Vagina (tissue), 2 donors: ENCODE measurements at regions not wholly inside any gene's neighbourhood (a gene's known extent, or its start where the extent isn't known, plus 50 kb on each side); places are given as distances from the start of the nearest gene placed in this dataset.
"Not testable (repeated sequence)": the region's sequence is repeated elsewhere in the genome, so short reads cannot be mapped to it uniquely, and the experiment has no call there.

Experiments used
- CTCF ChIP-seq, 3 experiments: fragments of 450-650 bp in 2 of 3; fragments of 200-600 bp in 1 of 3; sonication (generic) in 1 of 3; IDR thresholded peaks; one replicate each; pipeline ENCODE4 v1.5.1; 2017 to 2019; ENCODE audit warnings: antibody characterized with exemption in 3 of 3, mild to moderate bottlenecking in 2 of 3, moderate library complexity in 2 of 3
- POLR2A ChIP-seq, 2 donors: fragments of 450-650 bp; IDR thresholded peaks; one replicate each; pipeline ENCODE4 v1.6.1; 2017; ENCODE audit warnings: antibody characterized with exemption in 2 of 2, mild to moderate bottlenecking in 2 of 2, moderate library complexity in 2 of 2
- POLR2AphosphoS5 ChIP-seq, 2 donors: sonication (generic); formaldehyde crosslinking; IDR thresholded peaks; one replicate each; pipeline ENCODE4 v1.9.0; 2017; ENCODE audit warnings: antibody characterized with exemption in 2 of 2, mild to moderate bottlenecking in 2 of 2, low read depth in 1 of 2; ENCODE audit not compliant: insufficient read depth in 1 of 2

DNA sequence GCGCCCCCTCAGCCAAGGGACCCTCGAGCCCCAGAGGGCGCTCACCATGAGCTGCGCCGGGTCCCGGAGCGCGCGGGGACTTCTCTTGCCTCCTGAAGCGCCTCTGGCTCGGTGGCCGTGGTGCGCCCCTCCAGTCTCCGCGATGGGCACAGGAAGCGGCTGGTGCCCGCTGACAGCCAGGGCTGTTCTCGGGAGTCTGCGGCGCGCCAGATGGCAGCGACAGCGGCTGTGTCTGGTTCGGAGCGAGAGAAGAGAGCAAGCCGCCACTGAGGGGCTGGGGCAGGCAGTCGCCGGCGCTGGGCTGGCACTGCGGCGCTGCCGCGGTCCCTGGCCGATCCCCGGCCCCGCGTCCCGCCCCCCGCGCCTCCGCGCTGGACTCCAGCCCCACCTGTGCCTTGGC, 920.2 kb downstream of the RPIA start:
- TF ChIP-seq POLR2A (IDR thresholded peaks at IDR 0.05); POLR2AphosphoS5 (IDR thresholded peaks at IDR 0.05; ENCODE audit: insufficient read depth in 1 of 2, low read depth in 1 of 2); CTCF (IDR thresholded peaks at IDR 0.05): not testable (repeated sequence)
